Prostate gland (tissue), 2 donors: ENCODE measurements at regions not wholly inside any gene's neighbourhood (a gene's known extent, or its start where the extent isn't known, plus 50 kb on each side); places are given as distances from the start of the nearest gene placed in this dataset.

Source experiments
- DNase-seq: peaks from one replicate; pipeline ENCODE4 v3.0.0-alpha.2; 2019; ENCODE audit warnings: low spot score
- H3K27ac ChIP-seq, 2 donors: fragments of 200-600 bp; sonication (generic); 2 replicates each; pipeline ENCODE4 v1.5.1; 2017 to 2019
- H3K27me3 ChIP-seq: fragments of 200-600 bp; sonication (generic); replicated peaks from 2 replicates; pipeline ENCODE4 v1.5.1; 2019; ENCODE audit not compliant: insufficient read depth
- H3K36me3 ChIP-seq, 2 donors: fragments of 200-600 bp; sonication (generic); 1 replicate in 1 of 2; 2 replicates in 1 of 2; pipeline versions ENCODE4 v1.5.1 to v1.8.1; 2017 to 2019
- H3K4me1 ChIP-seq: fragments of 200-600 bp; sonication (generic); replicated peaks from 2 replicates; pipeline ENCODE4 v1.5.1; 2019
- H3K4me3 ChIP-seq, 2 donors: fragments of 200-600 bp; sonication (generic); 2 replicates each; pipeline ENCODE4 v1.5.1; 2017 to 2019
- H3K9me3 ChIP-seq: fragments of 200-600 bp; sonication (generic); 2 replicates; pipeline ENCODE4 v1.5.1; 2017
- CTCF ChIP-seq, 4 experiments: fragments of 200-600 bp in 2 of 4; fragments of 450-650 bp in 2 of 4; sonication (generic) in 2 of 4; IDR thresholded peaks; 1 replicate in 3 of 4; 2 replicates in 1 of 4; pipeline ENCODE4 v1.5.1; 2016 to 2019; ENCODE audit warnings: antibody characterized with exemption in 4 of 4, mild to moderate bottlenecking in 2 of 4, moderate library complexity in 2 of 4
- POLR2A ChIP-seq: fragments of 450-650 bp; IDR thresholded peaks from one replicate; pipeline ENCODE4 v1.6.1; 2016; ENCODE audit warnings: antibody characterized with exemption, mild to moderate bottlenecking
- POLR2AphosphoS5 ChIP-seq: sonication (generic); formaldehyde crosslinking; IDR thresholded peaks from one replicate; pipeline ENCODE4 v1.6.1; 2017; ENCODE audit warnings: antibody characterized with exemption
- WGBS: methylation state at CpG from one replicate; pipeline ENCODE4 v1.1.5; 2018; 5-methylcytosine and 5-hydroxymethylcytosine counted together
- intact Hi-C: fragments of 100-400 bp; cut with DNase I; formaldehyde crosslinking; loops from one replicate; pipeline ENCODE4 v1.14.2; 2022

DNA sequence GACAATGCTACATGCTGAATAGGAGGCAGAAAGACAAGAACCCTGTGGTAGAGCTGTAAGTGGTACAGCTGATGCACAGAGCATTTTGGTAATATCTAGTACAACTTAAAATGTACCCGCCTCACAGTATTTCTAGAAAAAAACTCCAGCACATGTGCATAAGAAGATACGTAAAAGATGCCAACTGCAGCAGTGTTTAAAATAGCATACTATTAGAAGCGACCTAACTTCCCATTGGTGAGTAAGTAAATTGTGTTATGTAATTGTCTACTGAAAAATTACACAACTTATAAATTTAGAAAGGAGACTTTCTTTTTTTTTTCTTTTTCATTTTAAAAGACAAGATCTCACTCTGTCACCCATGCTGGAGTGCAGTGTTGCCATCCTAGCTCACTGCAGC, 114.3 kb upstream of the CAND1 start:
- TF ChIP-seq POLR2AphosphoS5 (no peak), CTCF (IDR thresholded peaks at IDR 0.05) (no peak), POLR2A (no peak)
- intact Hi-C loops: no loop called here
- 61% methylated on average over 3 of the region's 3 CpGs for WGBS
- H3K36me3 ChIP-seq: no peaks in the 10 kb centered on the region
- no peaks in the 10 kb centered on the region for H3K4me1 ChIP-seq
- no peaks in the 10 kb centered on the region for H3K27me3 ChIP-seq
- H3K27ac ChIP-seq: no peak overlapping the region
- no peak for DNase-seq
- H3K9me3 ChIP-seq: no peaks in the 10 kb centered on the region
- no peak overlapping the region for H3K4me3 ChIP-seq

GRCh38 chr12:67155863-67156262, 113.3 kb upstream of the CAND1 start:
- intact Hi-C loops: no loop called here
- no peak for DNase-seq
- H3K27ac ChIP-seq: no peak overlapping the region
- no peaks in the 10 kb centered on the region for H3K27me3 ChIP-seq
- TF ChIP-seq CTCF (IDR thresholded peaks at IDR 0.05): no peak
- no peak for TF ChIP-seq POLR2A
- no peak for TF ChIP-seq POLR2AphosphoS5
- 84% methylated on average over 4 of the region's 4 CpGs for WGBS
- H3K4me3 ChIP-seq: no peak overlapping the region
- H3K4me1 ChIP-seq: no peaks in the 10 kb centered on the region
- no peaks in the 10 kb centered on the region for H3K9me3 ChIP-seq
- H3K36me3 ChIP-seq: no peaks in the 10 kb centered on the region

DNA sequence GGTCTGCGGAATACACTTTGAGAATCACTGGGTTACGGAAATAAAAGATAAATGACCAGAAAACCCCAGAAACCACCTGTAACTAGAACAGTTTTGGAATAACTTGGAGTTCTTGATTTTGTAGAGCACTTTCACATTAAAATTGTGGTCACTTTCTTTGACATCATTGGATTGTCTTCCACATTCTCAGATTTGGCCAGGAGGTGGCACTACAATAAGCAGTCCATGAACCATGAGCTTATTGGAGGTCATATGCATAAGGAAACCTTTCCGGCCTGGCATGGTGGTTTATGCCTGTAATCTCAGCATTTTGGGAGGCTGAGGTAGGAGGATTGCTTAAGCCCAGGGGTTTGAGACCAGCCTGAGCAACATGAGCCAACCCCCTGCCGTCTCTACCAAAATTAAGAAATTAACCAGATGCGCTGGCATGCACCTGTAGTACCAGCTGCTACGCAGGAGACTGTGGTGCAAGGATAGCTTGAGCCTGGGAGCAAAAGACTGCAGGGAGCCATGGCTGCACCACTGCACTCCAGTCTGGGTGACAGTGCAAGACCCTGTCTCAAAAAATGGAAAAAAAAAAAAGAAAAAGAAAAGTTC, 107.7 kb upstream of the CAND1 start:
- Histone ChIP-seq H3K4me3 (no peak overlapping the region), H3K27me3 (no peaks in the 10 kb centered on the region), H3K9me3 (no peaks in the 10 kb centered on the region), H3K27ac (no peak overlapping the region), H3K4me1 (no peaks in the 10 kb centered on the region), H3K36me3 (no peaks in the 10 kb centered on the region)
- intact Hi-C loops: no loop called here
- TF ChIP-seq POLR2AphosphoS5: no peak
- TF ChIP-seq CTCF (IDR thresholded peaks at IDR 0.05): peak in 3 of 4 experiments; percentile 18 to 34 (median 20)
- no peak for DNase-seq
- 87% methylated on average over 6 of the region's 6 CpGs for WGBS

DNA sequence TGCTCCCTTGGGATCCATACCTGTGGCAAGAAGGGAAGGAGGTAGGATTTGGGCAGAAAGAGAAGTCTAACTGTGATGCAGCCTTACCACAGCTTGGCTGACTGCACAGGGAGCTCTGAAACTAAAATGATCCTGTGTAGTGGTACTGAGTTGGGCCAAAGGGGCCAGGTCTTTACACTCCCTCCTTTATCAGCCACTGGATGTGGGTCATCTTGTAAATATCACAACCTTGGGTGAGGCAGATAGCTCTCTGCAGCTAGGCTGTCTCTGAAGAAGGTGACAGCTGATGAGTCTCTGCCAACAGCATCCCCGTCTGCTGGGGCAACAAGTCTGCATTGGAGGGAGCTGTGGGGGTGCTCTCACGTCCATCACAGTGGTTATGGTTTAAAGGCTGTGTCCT, 95.9 kb upstream of the CAND1 start:
- no peak overlapping the region for H3K27ac ChIP-seq
- intact Hi-C loops: no loop called here
- H3K36me3 ChIP-seq: no peaks in the 10 kb centered on the region
- WGBS: 80% methylated on average over 2 of the region's 2 CpGs
- DNase-seq: no peak
- no peaks in the 10 kb centered on the region for H3K9me3 ChIP-seq
- H3K4me3 ChIP-seq: no peak overlapping the region
- H3K27me3 ChIP-seq: no peaks in the 10 kb centered on the region
- TF ChIP-seq CTCF (IDR thresholded peaks at IDR 0.05): no peak
- no peak for TF ChIP-seq POLR2A
- no peak for TF ChIP-seq POLR2AphosphoS5
- no peaks in the 10 kb centered on the region for H3K4me1 ChIP-seq

DNA sequence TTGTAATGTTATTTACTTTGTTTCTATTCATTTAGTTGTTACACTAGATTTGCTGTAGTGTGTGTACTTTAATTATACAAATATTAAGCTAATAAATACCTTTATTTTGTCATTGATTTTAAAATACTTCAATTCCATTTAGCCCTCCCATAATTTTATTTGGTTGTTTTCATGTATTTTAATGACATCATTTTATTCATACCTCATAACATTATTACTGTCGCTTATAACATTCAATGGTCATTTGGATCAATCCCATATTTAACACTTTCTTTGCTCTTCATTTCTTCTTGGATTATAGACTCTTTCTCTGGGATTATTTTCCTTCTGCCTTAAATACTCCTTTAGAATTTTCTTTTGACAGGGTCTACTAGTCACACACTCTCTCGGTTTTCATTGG, 86.6 kb upstream of the CAND1 start:
- Histone ChIP-seq H3K36me3 (no peaks in the 10 kb centered on the region), H3K4me1 (no peaks in the 10 kb centered on the region), H3K27me3 (no peaks in the 10 kb centered on the region), H3K4me3 (no peak overlapping the region), H3K27ac (no peak overlapping the region), H3K9me3 (no peaks in the 10 kb centered on the region)
- no peak for DNase-seq
- WGBS: 75% methylated on average over 2 of the region's 2 CpGs
- intact Hi-C loops: no loop called here
- no peak for TF ChIP-seq CTCF (IDR thresholded peaks at IDR 0.05)
- no peak for TF ChIP-seq POLR2A
- no peak for TF ChIP-seq POLR2AphosphoS5
